ENCODE measurements at regions not wholly inside any gene's neighbourhood (a gene's known extent, or its start where the extent isn't known, plus 50 kb on each side); places are given as distances from the start of the nearest gene placed in this dataset.
"Not testable (repeated sequence)": the region's sequence is repeated elsewhere in the genome, so short reads cannot be mapped to it uniquely, and the experiment has no call there.

GRCh38 chrX:121869876-121870477 is 822.6 kb downstream of the GLUD2 start:
- Histone ChIP-seq H3K27me3 (no peaks in the 10 kb centered on the region), H3K27ac (no peak overlapping the region), H3K4me1 (no peaks in the 10 kb centered on the region), H3K36me3 (no peaks in the 10 kb centered on the region), H3K9me3 (no peaks in the 10 kb centered on the region), H3K4me3 (no peak overlapping the region)
- intact Hi-C loops (cut with DNase I; ENCODE audit: low total_unique reads) = no loop called here
- no peak for DNase-seq
- TF ChIP-seq CTCF (IDR thresholded peaks at IDR 0.05) (no peak), POLR2A (IDR thresholded peaks at IDR 0.05) (no peak)

- no peaks in the 10 kb centered on the region for H3K27me3 ChIP-seq
- H3K9me3 ChIP-seq = no peaks in the 10 kb centered on the region
- TF ChIP-seq POLR2A (IDR thresholded peaks at IDR 0.05) (no peak), CTCF (IDR thresholded peaks at IDR 0.05) (no peak)
- H3K36me3 ChIP-seq = no peaks in the 10 kb centered on the region
- H3K4me3 ChIP-seq = no peak overlapping the region
- no peak overlapping the region for H3K27ac ChIP-seq
- H3K4me1 ChIP-seq = no peaks in the 10 kb centered on the region
- no peak for DNase-seq
- intact Hi-C loops (cut with DNase I; ENCODE audit: low total_unique reads) = no loop called here
Measured at GRCh38 chrX:121871122-121871521, 823.7 kb downstream of the GLUD2 start.

- no peak overlapping the region for H3K27ac ChIP-seq
- TF ChIP-seq POLR2A (IDR thresholded peaks at IDR 0.05) (no peak), CTCF (IDR thresholded peaks at IDR 0.05) (no peak)
- intact Hi-C loops (cut with DNase I; ENCODE audit: low total_unique reads) = no loop called here
- H3K9me3 ChIP-seq = no peaks in the 10 kb centered on the region
- H3K4me1 ChIP-seq = no peaks in the 10 kb centered on the region
- no peaks in the 10 kb centered on the region for H3K36me3 ChIP-seq
- H3K27me3 ChIP-seq = no peaks in the 10 kb centered on the region
- DNase-seq = no peak
- no peak overlapping the region for H3K4me3 ChIP-seq
Measured at GRCh38 chrX:121876305-121876704, 828.9 kb downstream of the GLUD2 start.

GRCh38 chrX:121877337-121877736 is 829.9 kb downstream of the GLUD2 start:
- H3K27ac ChIP-seq; H3K4me1 ChIP-seq; H3K4me3 ChIP-seq; H3K36me3 ChIP-seq; intact Hi-C loops (cut with DNase I; ENCODE audit: low total_unique reads); DNase-seq; H3K27me3 ChIP-seq; H3K9me3 ChIP-seq: not testable (repeated sequence)

GRCh38 chrX:121886557-121886956 is 839.1 kb downstream of the GLUD2 start:
- Histone ChIP-seq H3K9me3 (no peaks in the 10 kb centered on the region), H3K4me1 (no peaks in the 10 kb centered on the region), H3K27me3 (no peaks in the 10 kb centered on the region), H3K4me3 (no peak overlapping the region), H3K27ac (no peak overlapping the region), H3K36me3 (no peaks in the 10 kb centered on the region)
- DNase-seq = no peak
- TF ChIP-seq CTCF (IDR thresholded peaks at IDR 0.05) (no peak), POLR2A (IDR thresholded peaks at IDR 0.05) (no peak)
- intact Hi-C loops (cut with DNase I; ENCODE audit: low total_unique reads) = no loop called here

- H3K4me1 ChIP-seq = no peaks in the 10 kb centered on the region
- no peaks in the 10 kb centered on the region for H3K9me3 ChIP-seq
- no peak overlapping the region for H3K27ac ChIP-seq
- TF ChIP-seq POLR2A (IDR thresholded peaks at IDR 0.05) (no peak), CTCF (IDR thresholded peaks at IDR 0.05) (no peak)
- H3K36me3 ChIP-seq = no peaks in the 10 kb centered on the region
- intact Hi-C loops (cut with DNase I; ENCODE audit: low total_unique reads) = no loop called here
- no peak for DNase-seq
- H3K4me3 ChIP-seq = no peak overlapping the region
- no peaks in the 10 kb centered on the region for H3K27me3 ChIP-seq
Measured at GRCh38 chrX:121894756-121895155, 847.3 kb downstream of the GLUD2 start.
